ENCODE measurements at regions not wholly inside any gene's neighbourhood (a gene's known extent, or its start where the extent isn't known, plus 50 kb on each side); places are given as distances from the start of the nearest gene placed in this dataset.
"Not testable (repeated sequence)": the region's sequence is repeated elsewhere in the genome, so short reads cannot be mapped to it uniquely, and the experiment has no call there.

GRCh38 chr4:155032521-155033229 lies 175.8 kb upstream of the NPY2R start:
- DNase-seq (ENCODE audit: low read depth) = no peak

- no peak for DNase-seq (ENCODE audit: low read depth)
Measured at GRCh38 chr4:155033604-155034003, 174.8 kb upstream of the NPY2R start.

GRCh38 chr4:155037031-155037430 lies 171.4 kb upstream of the NPY2R start:
- DNase-seq (ENCODE audit: low read depth) = no peak

DNA sequence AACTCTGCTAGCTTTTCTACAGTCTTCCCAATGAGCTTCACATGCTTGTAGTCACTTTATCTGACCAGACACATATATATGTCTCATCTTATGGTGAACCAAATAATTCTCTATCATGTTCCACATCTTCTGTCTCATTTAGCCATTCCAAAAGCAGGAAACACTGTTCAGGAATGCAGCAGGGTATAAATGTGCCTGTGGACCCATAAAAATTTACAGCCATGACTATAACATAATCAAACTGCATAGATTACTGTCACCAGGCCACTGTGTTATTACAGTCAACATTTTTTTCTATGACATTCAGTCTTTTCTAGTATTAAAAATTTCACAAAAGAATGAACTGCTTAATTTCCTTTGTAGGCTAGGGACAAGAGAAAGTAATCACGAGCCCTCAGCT lies 170.0 kb upstream of the NPY2R start:
- DNase-seq (ENCODE audit: low read depth) = no peak

GRCh38 chr4:155039162-155039561 lies 169.3 kb upstream of the NPY2R start:
- no peak for DNase-seq (ENCODE audit: low read depth)

DNA sequence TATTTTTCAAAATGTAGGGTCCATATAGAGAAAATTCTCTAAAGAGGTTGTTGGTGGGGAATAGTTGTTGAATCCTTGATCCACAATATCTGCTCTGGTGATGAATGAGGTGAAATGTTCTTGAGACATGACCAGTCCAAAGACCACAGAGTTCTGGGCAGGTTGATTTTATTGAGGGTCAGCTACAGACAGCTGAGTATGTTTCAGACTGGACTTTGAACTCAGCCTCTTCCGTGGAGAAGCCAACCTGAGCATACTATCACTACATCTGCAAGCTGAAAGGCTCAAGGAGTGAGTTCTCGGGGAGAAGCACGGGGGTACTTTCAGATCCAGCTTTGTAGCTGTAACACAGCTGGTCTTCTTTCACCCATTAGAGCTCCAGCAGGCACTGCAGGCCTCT lies 168.4 kb upstream of the NPY2R start:
- no peak for DNase-seq (ENCODE audit: low read depth)

DNA sequence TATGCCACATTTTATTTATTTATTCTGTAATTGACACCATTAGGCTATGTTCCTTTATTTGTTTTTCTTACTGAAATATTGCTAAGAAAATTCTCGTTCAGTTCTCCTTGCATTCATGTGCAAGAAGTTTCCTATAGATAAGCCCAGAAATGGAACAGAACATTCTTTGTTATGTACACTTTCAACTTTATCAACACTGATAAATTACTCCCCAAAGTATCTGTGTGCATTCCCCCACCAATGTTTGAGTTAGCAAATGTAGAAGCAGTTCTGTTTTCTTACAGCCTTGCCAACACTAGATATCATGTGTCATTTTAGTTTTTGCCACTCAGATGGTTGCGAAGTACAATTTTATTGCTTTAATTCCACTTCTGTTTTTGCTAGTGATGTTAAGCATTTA lies 166.4 kb upstream of the NPY2R start:
- no peak for DNase-seq (ENCODE audit: low read depth)

DNA sequence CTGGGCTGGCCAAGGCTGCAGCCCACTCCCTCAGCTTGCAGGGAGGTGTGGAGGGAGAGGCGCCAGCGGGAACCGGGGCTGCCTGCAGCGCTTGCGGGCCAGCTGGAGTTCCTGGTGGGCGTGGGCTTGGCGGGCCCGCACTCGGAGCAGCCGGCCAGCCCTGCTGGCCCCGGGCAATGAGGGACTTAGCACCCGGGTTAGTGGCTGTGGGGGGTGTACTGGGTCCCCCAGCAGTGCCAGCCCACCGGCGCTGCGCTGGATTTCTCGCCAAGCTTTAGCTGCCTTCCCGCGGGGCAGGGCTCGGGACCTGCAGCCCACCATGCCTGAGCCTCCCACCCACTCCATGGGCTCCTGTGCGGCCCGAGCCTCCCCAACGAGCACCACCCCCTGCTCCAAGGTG lies 164.2 kb upstream of the NPY2R start:
- not testable (repeated sequence) for DNase-seq (ENCODE audit: low read depth)

- no peak for DNase-seq (ENCODE audit: low read depth)
Measured at GRCh38 chr4:155047755-155048154, 160.7 kb upstream of the NPY2R start.

DNA sequence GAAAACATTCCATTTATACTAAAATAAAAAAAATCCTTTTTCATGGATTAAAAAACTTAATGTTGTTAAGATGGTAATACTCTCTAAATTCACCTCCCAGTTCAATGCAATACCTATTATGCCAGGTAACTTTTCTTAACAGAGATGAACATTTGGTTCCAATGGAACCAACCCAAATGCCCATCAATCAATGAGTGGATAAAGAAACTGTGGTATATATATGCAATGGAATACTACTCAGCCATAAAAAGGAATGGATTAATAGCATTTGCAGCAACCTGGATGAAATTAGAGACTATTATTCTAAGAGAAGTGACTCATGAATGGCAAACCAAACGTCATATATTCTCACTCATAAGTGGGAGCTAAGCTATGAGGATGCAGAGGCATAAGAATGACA lies 154.4 kb upstream of the NPY2R start:
- not testable (repeated sequence) for DNase-seq (ENCODE audit: low read depth)

DNA sequence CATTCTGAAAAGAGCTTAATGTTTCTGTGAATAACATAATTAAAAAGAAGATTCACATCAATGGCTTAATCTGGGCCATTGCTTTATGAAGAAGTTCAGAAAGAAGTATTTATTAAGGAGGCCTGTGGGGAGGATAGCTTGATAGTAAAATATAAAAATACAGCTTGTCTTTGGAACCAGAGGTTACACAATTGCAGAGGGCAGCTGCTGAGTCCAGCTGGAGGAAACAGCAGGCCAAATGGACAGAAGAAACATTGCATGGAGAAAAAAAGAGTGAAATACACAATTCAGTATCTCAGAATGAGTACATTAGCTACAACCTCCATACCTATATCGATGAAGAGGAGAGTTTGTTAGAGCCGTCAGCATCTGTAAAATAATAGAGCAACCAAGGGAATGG lies 148.0 kb upstream of the NPY2R start:
- no peak for DNase-seq (ENCODE audit: low read depth)

- no peak for DNase-seq (ENCODE audit: low read depth)
Measured at GRCh38 chr4:155060873-155061272, 147.6 kb upstream of the NPY2R start.

DNA sequence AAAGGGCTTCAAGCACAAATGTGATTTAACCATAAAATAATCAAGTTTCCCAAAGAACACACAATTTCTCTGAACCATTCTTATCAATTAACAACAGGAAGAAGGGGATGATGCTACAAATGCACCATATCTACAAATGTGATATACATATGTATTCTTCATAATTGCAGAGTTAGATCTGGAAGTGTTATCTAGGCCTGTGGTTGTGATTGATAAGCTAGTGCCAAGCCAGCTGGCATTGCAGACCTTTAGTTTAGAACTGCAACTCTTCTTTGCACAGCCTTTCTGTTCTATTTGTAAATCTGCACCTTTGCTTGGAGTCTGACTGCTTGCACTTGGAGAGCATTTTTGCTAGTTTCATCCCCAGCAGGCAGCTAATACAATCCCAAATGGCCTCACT lies 145.5 kb upstream of the NPY2R start:
- DNase-seq (ENCODE audit: low read depth) = no peak

DNA sequence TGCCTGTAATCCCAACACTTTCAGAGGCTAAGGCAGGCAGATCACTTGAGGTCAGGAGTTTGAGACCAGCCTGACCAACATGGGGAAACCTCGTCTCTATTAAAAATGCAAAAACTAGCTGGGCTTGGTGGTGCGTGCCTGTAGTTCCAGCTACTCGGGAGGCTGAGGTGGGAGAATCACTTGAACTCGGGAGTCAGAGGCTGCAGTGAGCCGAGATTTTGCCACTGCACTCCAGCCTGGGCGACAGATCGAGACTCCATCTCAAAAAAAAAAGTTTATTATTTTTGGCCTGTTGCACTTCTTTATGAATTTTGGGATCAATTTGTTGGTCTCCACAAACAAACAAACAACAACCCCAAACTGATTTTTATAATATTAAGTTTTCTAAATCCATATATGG lies 143.5 kb upstream of the NPY2R start:
- DNase-seq (ENCODE audit: low read depth) = not testable (repeated sequence)

DNA sequence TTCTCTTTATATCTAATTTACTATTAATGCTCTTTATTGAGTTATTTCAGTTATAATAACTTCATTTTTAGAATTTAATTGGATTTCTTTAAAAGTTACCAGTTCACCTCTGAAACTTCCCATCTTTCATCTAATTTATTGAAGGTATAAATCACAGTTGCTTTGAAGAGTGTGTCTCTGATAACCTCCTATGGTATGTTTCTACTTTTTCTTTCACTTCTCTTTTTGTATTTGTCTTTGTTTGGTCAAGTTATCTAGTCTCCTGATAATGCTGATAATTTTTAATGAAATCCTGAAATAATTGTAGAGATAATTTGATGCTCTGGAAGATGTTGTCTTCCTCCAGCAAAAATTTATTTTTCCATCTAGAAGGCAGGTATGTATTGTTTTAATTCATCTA lies 141.6 kb upstream of the NPY2R start:
- DNase-seq (ENCODE audit: low read depth) = no peak

GRCh38 chr4:155071962-155072361 lies 136.5 kb upstream of the NPY2R start:
- no peak for DNase-seq (ENCODE audit: low read depth)

GRCh38 chr4:155072417-155072816 lies 136.0 kb upstream of the NPY2R start:
- no peak for DNase-seq (ENCODE audit: low read depth)

GRCh38 chr4:155073852-155074251 lies 134.6 kb upstream of the NPY2R start:
- no peak for DNase-seq (ENCODE audit: low read depth)

DNA sequence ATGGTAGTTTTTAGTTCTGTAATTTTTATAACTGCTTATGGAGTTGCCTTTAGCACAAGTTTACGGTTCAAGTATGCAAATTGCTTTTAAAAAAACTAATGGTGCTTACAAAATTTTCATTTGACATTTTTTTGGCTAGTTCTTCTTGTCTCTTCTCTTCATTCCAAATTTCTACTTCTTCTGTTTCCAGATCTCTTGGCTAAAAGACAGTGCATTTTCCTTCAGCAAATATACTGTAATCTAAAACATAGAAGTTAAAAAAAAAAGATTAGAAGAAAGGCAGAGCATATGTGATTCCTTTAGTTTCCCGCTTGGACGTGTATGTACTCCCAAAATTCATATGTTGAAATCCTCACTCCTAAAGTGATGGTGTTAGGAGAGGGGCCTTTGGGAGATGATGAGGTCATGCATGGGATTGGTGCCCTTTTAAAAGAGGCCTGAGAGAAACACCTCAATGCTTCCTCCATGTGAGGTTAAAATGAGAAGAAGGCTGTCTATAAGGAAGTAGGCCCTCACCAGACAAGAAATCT lies 132.1 kb upstream of the NPY2R start:
- no peak for DNase-seq (ENCODE audit: low read depth)

GRCh38 chr4:155077452-155078229 lies 130.8 kb upstream of the NPY2R start:
- DNase-seq (ENCODE audit: low read depth) = no peak

GRCh38 chr4:155079871-155080270 lies 128.6 kb upstream of the NPY2R start:
- no peak for DNase-seq (ENCODE audit: low read depth)

GRCh38 chr4:155081222-155081621 lies 127.2 kb upstream of the NPY2R start:
- DNase-seq (ENCODE audit: low read depth) = no peak

DNA sequence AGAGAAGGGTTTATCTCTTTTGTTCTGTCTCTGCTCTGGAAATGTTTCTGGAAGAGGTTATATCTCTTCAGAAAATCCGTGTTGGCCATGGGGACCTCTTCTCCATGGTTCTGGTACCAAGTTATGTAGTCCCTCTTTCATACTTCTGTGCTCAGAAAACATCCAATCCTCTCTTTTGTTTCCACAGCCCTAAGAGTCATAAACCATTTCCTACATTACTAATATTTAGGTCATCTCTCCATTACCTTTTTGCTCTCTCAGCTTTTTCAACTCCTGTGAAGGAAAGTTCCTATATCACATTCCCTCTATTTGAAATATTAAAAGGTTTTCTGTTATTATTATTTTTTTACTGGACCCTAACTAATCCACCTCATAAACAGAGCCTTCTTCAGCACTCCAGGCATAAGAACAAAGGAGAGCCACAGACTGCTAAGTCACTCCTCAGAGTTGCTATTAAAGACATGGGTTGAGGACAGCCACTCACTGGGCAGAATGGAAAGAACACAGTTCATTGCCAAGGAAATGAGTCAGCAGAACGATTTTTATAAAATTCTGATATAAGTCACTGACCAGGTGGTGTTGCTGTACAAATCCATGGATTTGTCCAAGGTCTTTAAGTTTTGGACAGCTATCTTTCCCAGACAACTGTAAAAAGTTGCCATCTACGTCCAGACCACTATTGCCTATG lies 122.4 kb upstream of the NPY2R start:
- no peak for DNase-seq (ENCODE audit: low read depth)

All from CMK (cell line).